NCI-H2196 treated with DMSO at 0.1 percent for 48 hours (cell line): ENCODE measurements at regions not wholly inside any gene's neighbourhood (a gene's known extent, or its start where the extent isn't known, plus 50 kb on each side); places are given as distances from the start of the nearest gene placed in this dataset.

ENCODE experiments used
- DNase-seq: peaks from one replicate; lab custom pipeline; 2025; ENCODE audit not compliant: unreplicated experiment; lab: John Stamatoyannopoulos, UW

DNA sequence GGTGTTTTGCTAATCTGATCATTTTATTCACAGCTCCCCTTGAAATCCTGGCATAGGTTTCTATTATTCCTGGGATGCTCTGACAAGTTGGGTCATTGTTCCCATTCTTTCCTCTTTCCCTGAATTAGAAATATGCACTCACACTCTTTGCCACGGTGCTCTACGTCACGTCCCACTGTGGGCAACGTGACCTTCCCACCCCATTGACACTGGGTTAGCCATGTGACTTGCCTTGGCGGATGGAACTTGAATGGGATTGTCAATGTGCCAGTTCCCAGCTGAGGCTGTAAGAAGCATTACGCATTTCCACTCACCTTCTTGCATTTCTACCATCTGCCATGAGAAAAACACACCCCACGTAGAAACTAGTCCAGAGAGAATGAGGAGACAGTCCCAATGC is 492.4 kb downstream of the SHISA9 start:
- DNase-seq, result no peak

DNA sequence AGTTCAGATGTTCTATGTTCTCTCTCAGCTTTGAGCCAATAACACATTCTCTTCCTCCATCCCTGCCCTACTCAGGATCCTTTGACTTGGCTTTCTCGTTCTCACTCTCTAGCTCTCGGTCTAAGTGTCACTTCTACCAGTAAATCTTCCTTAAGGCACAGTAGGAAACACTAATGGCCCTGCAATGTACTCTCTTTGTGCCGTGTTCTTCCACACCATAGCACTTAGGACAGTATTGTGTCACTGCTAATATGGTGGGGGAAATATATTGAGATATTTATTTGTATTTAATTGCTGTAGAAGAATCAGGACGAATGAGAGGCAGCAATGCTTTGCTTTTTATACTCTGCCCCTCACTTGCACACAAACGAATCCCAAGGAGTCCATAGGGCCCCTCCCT is 493.1 kb downstream of the SHISA9 start:
- no peak for DNase-seq

DNA sequence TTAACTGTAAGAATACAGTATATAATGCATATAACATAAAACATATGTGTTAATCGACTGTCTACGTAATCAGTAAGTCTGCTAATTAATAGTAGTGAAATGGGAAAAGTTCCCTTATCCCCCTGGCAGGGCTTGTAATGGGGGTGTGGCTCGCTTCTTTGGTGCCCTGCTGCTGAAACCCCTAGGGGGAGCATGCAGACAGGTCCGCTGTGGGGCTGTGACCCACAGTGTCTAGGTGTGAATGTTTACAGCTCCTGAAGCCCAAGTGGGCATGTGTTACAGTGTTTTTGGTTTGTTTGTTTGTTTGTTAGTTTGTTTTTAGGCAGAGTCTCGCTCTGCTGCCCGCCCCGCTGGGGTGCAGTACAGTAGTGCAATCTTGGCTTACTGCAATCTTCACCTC is 495.7 kb downstream of the SHISA9 start:
- no peak for DNase-seq

DNA sequence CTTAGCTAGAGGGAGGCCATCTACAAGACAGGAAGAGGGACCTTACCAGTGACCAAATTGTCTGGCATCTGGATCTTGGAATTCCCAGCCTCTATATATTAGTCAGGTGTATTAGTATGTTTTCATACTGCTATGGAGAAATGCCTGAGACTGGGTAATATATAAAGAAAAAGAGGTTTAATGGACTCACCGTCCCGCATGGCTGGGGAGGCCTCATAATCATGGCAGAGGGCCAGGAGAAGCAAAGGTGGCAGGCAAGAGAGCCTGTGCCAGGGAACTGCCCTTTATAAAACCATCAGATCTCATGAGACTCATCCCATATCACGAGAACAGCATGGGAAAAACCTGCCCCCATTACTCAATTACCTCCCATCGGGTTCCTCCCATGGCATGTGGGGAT is 500.2 kb downstream of the SHISA9 start:
- no peak for DNase-seq

DNA sequence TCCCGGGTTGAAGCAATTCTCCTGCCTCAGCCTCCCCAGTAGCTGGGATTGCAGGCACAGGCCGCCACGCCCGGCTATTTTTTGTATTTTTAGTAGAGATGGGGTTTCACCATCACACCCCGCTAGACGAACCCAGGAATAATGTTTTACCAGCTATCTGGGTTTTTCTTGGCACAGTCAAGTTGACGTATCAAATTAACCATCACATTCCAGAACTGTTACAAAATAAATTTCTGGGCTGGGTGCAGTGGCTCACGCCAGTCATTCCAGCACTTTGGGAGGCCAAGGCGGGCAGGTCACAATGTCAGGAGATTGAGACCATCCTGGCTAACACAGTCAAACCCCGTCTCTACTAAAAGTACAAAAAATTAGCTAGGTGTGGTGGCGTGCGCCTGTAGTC is 501.2 kb downstream of the SHISA9 start:
- no peak for DNase-seq

DNA sequence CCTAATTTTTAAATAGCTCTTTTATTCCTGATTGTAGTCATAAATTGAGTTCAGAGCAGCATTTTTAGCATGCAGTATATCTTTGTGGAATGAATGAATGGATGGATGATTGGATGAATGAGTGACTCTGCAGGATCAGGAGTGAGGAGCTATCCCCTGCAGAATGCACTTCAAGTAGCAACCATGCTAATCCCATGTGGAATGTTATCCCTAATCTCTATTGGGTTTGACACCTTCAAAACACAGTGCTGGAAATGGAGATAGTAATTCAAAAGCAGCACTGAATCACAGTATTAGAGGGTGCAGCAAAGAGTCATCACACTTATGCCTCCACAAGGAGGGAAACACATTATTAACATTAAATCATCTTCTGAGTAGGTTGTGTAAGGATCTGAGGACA is 501.9 kb downstream of the SHISA9 start:
- DNase-seq, result no peak

DNA sequence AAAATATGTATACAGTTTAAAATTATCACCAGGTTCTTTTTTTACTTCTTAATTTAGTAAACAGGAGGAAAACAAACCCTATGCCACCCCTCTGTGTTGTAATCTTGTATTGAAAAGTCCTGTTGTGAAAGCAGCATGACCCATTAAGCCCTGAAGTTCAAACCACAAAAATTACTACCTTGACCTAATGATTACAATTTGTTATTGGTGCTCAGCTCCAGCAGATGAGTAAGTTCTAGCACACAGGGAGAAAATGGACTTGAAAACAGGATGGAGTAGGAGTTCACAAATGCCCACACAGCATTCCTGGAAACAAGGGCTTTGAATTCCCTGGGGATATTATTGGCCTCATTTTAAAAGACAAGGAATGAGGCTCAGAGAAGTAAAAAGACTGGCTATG is 505.8 kb upstream of the ERCC4 start:
- no peak for DNase-seq

DNA sequence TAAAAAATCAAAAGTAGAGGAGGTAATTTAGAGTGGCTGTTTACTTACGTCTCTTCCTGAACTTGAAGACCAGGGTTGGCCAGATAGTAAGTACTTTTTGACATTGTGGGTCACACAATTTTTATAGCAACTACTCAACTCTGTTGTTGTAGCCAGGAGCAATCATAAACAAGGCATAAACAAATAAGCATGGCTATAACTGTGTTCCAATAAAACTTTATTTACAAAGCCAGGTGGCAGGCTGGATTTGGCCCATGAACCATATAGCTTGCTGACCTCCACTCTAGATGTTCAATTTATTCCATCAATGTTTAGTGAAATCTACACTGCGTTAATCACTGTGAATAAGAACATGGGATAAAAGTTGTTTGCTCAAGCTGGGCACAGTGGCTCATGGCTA is 500.4 kb upstream of the ERCC4 start:
- DNase-seq, result no peak

DNA sequence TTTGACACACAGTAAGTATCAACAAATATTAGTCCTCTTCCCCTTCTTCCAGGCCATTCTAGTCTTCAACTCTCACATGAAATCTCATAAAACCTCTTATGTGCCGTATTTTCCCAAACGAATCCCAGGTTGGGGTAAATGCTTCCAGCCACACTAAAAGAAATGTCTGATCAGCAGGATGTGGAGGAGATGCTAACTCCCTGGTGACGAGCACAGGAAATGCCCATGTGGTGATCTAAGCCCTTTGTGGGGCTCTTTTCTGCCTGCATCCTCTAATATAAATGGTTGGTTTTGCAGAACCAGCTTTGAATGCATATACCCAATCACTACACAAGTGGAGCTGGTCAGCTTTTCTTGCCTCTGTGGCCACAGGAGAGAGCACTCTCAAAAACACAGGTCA is 498.2 kb upstream of the ERCC4 start:
- DNase-seq, result no peak

DNA sequence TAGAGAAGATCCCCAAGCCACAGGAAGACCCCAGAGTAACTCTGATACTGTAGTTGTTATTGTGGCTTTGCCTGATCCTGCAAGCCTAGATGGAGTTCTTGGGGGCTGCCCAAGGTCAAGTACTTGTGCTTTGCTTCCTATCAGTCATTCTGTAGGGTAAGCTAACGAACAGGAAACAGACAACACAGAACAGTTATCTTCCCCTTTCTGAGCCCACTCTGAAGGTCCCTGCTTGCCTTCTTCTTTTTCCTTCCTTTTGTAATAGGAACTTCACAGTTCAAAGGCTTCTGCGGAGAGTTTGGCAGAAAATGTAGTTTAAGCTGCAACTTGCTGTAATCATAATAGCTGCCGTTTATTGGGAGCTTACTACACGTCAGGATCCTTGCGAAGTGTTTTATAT is 494.1 kb upstream of the ERCC4 start:
- DNase-seq, result no peak

DNA sequence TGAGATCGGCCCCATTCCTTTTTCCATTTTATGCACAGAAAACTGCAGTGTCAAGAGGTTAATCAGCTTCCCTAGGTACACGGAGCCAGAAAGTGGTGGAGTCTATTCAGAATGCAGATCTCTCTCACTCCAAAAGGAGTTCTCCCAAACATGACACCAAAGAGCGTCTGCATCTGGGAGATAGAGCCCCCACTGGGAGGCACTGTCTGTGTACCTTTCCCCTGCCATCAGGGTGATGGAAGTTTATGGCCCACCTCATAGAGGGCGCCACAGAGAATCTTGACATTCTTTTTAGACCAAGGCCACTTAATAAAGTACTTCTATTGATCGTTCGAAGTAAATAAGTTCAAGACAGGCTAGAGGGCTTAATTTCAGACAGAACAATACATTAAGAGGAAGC is 493.7 kb upstream of the ERCC4 start:
- no peak for DNase-seq

DNA sequence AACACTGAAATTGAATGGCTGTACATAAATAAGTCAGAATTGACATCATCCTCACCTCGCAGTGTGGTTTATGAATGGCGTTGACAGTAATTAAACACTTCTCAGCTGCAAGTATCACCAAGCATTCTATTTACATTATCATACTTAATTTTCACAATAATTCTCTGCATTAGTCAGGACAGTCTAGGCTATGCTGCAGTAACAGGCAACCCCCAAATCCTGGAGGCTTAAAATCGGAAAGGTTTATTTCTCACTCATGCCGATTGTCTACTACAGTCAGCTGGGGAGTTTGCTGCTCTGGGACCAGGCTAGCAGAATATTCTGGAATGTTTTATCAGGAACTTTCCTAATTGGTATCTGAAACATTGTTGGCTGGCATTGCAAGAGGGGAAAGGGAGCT is 493.2 kb upstream of the ERCC4 start:
- DNase-seq, result no peak

DNA sequence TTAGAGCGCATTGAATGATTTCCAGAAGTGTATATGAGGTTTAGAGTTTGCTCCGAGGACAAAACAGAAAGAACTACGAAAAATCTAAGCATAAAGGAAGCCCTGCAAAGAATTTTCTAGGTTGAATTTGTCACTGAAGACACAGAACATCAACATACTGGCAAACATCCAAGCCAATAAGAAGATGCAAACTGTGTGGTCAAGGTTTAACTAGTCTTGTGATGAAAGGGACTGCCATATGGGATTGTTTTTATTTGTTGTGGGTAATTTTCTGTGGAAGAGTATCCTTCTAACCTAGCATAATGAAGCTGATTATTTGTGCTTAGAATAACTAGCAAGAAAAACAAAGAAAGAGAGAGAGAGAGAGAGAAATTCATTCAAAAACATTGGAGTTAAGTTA is 492.0 kb upstream of the ERCC4 start:
- no peak for DNase-seq

DNA sequence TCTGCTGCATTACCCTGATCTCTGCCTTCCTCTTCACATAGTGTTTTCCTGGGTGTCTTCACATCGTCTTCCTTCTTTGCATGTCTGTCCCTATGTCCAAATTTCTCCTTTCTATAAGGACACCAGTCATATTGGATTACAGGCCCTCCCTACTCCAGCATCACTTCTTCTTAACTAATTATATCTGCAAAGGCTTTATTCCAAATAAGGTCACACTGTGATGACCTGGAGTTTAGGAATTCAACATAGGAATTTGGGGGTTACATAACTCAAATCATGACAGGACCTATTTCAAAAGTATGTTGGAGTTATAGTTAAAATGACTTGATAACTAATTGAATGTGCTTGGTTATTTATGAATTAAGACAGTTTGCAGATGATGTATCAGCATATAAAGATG is 490.5 kb upstream of the ERCC4 start:
- no peak for DNase-seq

DNA sequence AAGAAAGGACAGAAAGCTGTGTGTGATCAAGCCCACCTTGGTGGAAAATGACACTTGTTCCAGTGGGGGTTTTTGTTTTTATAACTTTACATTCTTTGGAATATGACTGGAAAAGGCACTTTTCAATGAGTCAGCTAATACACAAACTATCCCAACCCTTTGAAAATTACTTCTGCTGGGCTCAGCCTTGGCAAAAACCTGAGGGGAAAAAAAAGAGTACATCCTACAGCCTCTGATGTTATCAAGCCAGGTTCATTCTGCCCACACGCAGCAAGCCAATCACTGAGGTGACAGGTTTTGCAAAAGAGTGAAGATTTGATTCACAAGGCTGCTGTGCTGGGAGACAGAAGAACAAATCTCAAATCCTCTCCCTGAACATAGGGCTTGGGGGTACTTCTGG is 484.5 kb upstream of the ERCC4 start:
- no peak for DNase-seq

DNA sequence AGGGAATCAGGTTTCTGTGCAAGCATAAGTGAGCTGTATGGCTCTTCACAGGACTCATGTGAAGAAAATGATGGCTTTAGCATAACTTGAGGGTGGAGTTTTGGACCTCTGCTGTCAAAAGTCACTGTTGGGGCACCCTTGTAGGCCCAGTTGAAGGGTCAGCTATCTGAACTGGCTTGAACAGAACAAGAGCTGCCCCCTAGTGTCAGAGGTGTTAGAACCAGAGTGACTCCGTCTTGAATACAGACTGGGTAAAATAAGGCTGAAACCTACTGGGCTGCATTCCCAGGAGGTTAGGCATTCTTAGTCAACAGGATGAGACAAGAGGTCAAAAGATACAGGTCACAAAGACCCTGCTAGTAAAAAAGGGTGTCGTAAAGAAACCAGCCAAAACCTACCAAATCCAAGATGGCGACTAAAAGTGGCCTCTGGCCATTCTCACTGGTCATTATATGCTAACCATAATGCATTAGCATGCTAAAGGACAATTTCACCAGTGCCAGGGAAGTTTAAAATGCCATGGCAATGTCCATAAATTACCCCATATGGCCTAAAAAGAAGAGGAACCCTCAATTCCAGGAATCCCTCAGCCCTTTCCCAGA is 484.0 kb upstream of the ERCC4 start:
- no peak for DNase-seq

DNA sequence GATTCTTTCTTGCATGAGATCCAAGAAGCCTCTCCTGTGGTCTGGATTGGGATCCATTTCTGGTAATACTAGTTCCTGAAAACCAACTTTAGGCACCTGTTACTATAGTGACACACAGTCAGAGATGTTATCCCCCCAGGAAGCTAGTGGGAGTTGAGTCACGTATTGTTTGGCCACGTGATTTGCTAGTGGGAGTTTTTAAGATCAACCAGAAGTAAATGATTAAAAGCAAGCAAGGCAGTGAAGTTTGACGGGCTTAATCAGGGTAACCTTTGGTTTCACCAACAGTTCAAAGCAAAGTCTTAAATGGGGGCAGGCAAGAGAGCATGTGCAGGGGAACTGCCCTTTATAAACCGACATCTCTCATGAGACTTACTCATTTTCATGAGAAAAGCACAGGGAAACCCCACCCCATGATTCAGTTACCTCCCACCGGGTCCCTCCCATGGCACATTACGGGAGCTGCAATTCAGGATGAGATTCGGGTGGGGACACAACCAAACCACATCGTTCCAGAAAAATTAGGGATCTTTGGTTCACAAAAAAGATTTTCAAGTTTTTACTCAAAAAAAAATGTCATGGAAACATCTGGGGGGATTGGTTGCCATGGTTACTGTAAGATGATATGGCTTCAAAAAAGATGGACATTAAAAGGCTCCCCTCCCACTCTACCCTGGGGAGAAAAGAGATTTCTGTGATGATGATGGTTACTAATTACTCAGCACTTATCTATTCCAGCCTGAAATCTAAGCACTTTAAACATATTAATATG is 483.1 kb upstream of the ERCC4 start:
- DNase-seq, result no peak

DNA sequence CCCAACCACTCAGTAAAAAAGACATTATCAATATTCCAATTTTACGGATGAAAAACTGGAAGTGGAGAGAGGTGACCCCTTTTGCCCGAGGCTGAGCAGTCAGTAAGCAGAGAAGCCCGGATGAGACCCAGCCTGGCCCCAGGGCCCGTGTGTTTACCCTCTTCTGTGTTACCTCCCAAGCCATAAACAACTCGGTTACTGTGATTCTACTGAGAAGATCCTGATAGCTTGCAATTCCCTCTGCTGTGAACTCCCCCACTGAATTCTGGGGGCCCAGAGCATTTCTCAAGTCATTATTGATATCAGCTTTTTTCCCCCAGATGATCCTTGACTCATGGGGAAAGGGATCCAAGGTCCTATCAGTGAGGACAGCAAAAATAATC is 482.6 kb upstream of the ERCC4 start:
- no peak for DNase-seq

DNA sequence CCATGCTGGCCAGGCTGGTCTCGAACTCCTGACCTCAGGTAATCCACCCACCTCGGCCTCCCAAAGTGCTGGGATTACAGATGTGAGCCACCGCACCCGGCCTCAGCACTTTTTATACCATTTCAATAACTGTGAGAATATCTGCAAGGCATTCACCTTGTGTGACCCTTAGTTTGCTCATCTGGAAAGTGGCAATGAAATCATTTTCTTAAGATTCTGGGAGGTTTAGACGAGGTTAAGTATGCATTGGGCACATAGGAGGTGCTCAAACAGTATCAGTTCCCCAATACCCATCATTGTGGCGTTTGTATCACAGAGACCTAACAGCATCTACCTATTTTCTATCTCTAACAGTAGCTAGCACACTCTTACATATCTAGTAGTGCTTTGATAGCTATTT is 481.9 kb upstream of the ERCC4 start:
- no peak for DNase-seq

DNA sequence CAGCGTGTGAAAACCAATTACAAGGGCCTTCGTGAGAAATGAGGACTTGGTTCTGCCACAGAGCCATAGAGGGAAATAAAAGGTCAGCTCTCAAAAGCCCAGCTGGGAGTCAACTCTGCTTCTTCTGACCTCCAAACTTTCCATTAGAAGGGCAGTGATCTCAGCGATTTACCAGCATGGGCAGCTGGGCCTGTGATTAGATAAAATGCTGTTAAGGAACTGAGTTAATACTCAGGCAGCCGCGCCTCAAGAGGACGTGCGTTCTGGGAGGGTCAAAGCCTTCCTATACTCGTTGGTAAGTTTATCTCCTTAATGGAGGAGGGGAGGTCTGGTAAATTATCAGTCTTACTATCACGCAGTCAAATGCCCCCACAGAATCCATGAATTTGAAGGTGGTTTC is 480.2 kb upstream of the ERCC4 start:
- DNase-seq, result no peak

DNA sequence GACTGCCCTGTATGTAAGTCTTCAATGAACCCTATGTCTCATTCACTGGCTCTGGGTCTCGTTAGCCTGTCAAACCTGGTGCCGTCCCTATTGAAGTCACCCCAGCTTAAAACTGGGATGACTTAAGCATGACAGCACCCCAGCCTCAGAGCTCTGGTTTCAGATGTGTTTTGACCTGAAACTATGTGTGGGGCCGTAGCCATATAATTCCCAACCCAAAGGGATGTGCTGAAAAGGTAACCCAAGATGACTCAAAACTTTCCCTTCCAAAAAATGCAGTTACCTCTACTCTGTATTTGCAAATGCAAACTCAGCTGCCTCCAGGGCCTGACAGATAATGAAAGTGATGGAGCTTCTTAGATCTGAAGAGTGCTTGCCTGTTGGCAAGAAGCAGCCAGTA is 478.3 kb upstream of the ERCC4 start:
- no peak for DNase-seq

DNA sequence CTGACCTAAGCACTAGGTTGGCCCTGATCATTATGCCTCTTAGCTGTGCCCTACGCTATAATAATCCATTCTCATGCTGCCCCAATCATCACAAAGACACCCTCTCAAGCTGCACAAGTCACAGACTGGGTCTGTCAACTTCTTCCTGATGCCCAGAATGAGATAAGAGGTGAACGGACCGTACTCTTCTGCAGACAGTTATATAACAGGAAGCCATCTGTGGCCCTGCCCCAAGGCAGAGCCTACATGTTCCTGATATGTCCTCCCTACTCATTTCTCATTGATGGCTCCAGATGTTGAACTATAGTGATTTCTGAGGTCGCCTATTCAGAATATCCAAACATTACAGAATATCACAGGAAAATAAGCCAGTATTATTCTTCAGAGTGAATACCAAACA is 471.6 kb upstream of the ERCC4 start:
- no peak for DNase-seq

DNA sequence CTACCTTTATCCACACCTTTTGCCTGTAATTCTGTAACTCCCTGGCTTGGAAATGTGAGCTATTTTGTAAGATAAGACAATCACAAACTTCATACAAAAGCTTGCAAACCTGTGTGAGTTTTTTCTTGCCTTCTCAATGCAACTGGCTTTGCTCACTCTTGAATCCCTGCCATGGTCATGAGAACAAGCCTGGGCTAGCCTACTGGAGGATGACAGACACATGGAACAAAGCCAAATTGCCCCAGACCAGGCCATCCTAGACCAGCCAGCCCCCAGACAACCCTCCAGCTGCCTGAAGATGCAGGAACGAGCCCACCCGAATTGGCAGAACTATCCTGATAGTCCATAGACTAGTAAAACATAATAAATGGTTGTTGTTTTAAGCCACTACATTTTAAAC is 466.6 kb upstream of the ERCC4 start:
- DNase-seq, result peak; percentile 23
